ENCODE measurements at regions not wholly inside any gene's neighbourhood (a gene's known extent, or its start where the extent isn't known, plus 50 kb on each side); places are given as distances from the start of the nearest gene placed in this dataset.

GRCh38 chr5:2153350-2153749 lies 270.6 kb upstream of the IRX4 start (continued):
- TF ChIP-seq CHD7 (IDR thresholded peaks at IDR 0.05; ENCODE audit: insufficient replicate concordance, low read length) = no peak
- TF ChIP-seq RBBP5 (IDR thresholded peaks at IDR 0.05; ENCODE audit: borderline replicate concordance, low read depth, low read length) = no peak
- TF ChIP-seq SIRT6 (IDR thresholded peaks at IDR 0.05; ENCODE audit: low read length) = no peak
- TF ChIP-seq CREB1 (IDR thresholded peaks at IDR 0.05) = no peak
- no peak for TF ChIP-seq RAD21 (IDR thresholded peaks at IDR 0.05 in 1 of 2, conservative IDR thresholded peaks at IDR 0.05 in 1 of 2; ENCODE audit: low read depth in 2 of 2, low read length in 2 of 2)
- TF ChIP-seq ZNF274 (IDR thresholded peaks at IDR 0.05; ENCODE audit: borderline replicate concordance, extremely low read depth, low read length) = no peak
- no peak for TF ChIP-seq EP300 (IDR thresholded peaks at IDR 0.05; ENCODE audit: borderline replicate concordance in 1 of 2, low read depth in 2 of 2, low read length in 2 of 2)
- TF ChIP-seq KDM5A (IDR thresholded peaks at IDR 0.05; ENCODE audit: low read length) = no peak

All from H1 (cell line).